GM21360 (cell line): ENCODE measurements at regions not wholly inside any gene's neighbourhood (a gene's known extent, or its start where the extent isn't known, plus 50 kb on each side); places are given as distances from the start of the nearest gene placed in this dataset.

Experiments used
- ATAC-seq: cut with Tn5 transposase; IDR thresholded peaks from one replicate; pipeline ENCODE4 v1.9.1; 2021; ENCODE audit warnings: mild to moderate bottlenecking, moderate library complexity; ENCODE audit not compliant: unreplicated experiment

- ATAC-seq: no peak
Observed at GRCh38 chr2:11988691-11989353, 242.4 kb downstream of the LPIN1 start.

- no peak for ATAC-seq
Observed at GRCh38 chr2:11989354-11989703, 242.9 kb downstream of the LPIN1 start.

DNA sequence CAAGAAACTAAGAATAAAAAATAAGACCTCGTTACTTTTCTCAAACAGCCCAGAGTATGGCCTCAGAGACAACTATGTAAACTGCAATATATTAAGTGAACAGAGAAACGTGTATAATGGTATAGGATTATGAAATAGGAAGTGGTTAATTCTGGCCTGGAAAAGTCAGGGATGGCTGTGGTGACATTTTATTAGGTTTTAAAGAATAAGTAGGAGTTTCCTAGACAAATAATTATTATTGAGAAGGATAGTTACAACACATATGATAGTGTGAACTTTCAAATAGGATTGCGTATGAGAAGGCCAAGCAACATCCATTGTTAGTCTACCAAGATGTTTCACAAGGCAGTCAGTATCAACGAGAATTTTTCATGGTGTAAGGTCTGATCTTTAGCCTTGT, 244.1 kb downstream of the LPIN1 start:
- no peak for ATAC-seq

DNA sequence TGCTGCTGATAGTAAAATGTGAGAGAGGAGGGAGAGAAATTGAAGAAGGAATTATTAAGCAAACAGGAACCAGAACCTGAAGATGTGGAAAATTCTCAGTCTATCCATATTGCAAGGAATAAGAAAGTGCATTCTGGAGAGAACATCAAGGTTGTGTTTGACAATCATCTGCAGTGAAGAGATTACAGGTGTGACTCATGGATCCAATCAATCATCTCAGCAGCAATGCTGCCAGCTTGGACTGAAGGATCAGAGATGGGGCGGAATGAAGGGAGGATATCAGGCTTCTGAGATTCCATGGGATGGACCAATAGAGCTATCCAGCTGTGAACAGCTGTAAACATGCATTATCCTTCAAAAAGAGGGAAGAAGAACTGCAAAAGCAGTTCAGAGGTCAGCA, 247.3 kb downstream of the LPIN1 start:
- ATAC-seq: no peak

GRCh38 chr2:11995456-11995855, 249.0 kb downstream of the LPIN1 start:
- no peak for ATAC-seq

- no peak for ATAC-seq
Observed at GRCh38 chr2:11996618-11997017, 250.2 kb downstream of the LPIN1 start.

- ATAC-seq: no peak
Observed at GRCh38 chr2:11997142-11997541, 250.7 kb downstream of the LPIN1 start.

- peak; percentile 48 for ATAC-seq
Observed at GRCh38 chr2:11998218-11998617, 251.8 kb downstream of the LPIN1 start.

- no peak for ATAC-seq
Observed at GRCh38 chr2:11998626-11999378, 252.4 kb downstream of the LPIN1 start.

- ATAC-seq: no peak
Observed at GRCh38 chr2:12001621-12002020, 255.2 kb downstream of the LPIN1 start.

GRCh38 chr2:12002215-12002614, 255.8 kb downstream of the LPIN1 start:
- ATAC-seq: no peak

DNA sequence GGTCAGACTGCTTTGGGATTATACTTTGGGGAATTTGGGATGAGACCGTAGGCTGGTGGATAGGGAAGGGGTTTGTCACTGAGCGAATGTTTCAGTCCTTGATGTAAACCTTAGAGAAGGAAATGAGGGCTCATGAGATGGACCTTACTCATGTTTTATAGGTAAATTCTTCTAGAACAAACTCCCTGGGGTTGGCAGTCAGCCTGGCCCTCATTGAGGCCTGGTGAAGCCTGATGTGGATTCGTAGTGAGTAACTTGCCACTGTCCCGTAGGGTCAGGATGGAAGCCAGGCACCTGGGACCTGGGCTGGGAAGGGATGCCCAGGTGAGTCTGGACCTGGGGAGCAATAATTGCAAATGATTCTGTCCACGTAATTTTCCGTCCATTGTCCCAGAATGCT, 258.3 kb downstream of the LPIN1 start:
- ATAC-seq: no peak

DNA sequence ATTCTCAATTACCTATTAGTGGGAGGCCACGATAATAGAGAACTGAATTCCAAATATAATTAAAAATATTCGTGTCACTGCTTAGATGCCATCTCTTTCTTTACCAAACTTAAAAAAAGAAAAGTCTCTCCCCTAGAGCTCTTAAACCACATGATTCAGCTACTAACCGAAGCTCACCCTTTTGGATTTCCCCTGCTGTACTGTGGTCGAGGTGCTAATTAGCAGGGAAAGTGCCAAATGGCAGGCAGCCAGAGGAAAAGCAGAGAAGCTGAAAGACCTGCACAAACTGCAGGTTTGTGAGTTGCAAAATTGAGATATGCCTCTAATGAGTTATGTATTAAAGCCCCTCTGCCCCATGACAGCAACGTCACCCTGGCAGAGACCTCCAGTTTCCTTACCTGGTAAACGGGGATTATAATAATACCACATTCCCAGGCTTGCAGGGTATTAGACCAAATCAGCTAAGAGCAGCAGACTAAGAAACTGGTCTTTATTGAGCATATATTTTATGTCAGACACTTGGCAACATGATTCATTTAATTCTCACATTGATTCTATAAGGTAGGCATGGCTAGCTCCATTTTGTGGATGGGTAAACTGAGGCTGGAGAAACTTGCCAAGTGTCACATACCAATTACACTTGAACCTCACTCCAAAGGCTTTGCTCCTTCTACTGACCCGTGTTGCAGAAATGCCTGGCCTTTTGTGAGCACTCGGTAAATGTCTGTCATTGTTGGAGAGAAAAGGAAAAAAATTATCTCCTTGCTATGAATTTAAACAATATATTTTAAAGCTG, 259.7 kb downstream of the LPIN1 start:
- peak; percentile 75 for ATAC-seq

- ATAC-seq: no peak
Observed at GRCh38 chr2:12006850-12007249, 260.4 kb downstream of the LPIN1 start.

- ATAC-seq: no peak
Observed at GRCh38 chr2:12007282-12007681, 260.9 kb downstream of the LPIN1 start.

- ATAC-seq: peak; percentile 82
Observed at GRCh38 chr2:12008425-12009061, 262.1 kb downstream of the LPIN1 start.

- ATAC-seq: no peak
Observed at GRCh38 chr2:12009323-12009905, 263.0 kb downstream of the LPIN1 start.

- ATAC-seq: no peak
Observed at GRCh38 chr2:12010059-12010458, 263.6 kb downstream of the LPIN1 start.

- ATAC-seq: no peak
Observed at GRCh38 chr2:12010779-12011178, 264.3 kb downstream of the LPIN1 start.

GRCh38 chr2:12014088-12014960, 267.9 kb downstream of the LPIN1 start:
- ATAC-seq: no peak
